H4 (cell line): ENCODE measurements at regions not wholly inside any gene's neighbourhood (a gene's known extent, or its start where the extent isn't known, plus 50 kb on each side); places are given as distances from the start of the nearest gene placed in this dataset.

Source experiments
- DNase-seq: peaks from one replicate; pipeline ENCODE4 v3.0.0-alpha.2; 2015; ENCODE audit warnings: low spot score

DNA sequence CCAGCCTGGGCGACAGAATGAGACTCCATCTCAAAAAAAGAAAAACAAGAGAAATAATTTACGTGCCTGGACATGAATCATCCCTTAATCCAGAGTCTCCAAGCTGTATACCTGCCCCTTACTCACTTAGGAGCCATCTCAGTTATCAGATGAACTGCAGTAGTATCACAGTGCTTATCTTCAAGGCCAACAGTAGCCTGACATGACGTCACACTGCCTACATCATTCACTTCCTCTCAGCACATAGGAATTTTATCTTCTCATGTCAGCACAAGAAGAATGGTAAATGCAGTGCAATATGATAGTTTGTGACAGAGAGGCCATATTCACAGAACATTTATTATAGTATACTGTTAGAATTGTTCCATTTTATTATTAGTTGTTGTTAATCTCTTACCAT lies 216.6 kb downstream of the SS18 start:
- DNase-seq, result no peak

DNA sequence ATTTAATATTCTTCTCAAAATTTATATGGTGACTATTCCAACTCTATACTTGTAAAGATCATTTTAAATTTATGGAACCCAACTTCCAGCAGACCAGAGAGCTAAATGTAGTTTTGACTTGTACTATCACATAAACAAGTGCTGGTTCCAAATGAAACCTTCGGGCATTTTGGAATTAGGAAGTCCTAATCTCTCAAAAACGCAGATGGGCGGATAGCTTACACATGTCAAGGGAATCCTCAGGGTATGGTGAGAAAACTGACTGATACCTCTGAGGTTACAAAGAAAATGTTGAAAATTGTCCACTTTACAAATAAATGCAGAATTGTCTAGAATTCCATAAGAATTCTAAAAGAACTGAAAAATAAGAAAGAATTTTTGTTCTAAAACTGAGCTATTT lies 224.1 kb downstream of the SS18 start:
- DNase-seq, result no peak

DNA sequence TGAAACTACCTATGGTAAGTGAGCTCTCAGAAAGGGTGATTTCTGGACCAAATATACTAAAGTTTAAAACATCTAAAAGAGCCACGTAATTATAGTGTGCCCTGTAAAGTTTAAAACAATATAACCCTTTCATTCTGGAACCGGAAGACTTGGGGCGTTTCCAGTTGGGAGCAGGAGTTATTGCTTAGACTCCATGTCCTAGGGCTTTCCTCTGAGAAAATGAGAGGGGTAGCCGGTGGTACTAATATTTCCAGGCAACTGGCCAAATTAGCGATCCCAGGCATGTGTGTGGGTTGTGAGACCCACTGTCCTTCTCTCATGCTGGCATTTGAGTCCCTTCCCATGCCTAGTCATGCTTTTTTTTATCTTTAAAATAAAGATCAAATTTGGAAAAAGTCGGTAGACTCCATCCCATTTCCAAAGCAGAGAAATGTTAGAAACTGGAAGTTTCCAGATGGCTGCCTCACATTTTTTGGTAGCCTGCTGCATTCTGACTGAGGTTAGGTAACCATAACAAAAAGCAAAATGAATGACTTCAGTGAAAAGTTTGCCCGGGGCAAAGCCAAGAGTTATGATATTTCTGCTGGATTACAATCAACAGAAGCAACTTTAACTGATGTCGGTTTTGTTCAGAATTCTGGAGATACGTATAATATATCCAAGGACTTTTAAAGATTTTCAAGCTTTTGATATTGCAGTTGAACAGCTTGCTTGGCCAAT lies 227.4 kb downstream of the SS18 start:
- DNase-seq, result peak; percentile 21

DNA sequence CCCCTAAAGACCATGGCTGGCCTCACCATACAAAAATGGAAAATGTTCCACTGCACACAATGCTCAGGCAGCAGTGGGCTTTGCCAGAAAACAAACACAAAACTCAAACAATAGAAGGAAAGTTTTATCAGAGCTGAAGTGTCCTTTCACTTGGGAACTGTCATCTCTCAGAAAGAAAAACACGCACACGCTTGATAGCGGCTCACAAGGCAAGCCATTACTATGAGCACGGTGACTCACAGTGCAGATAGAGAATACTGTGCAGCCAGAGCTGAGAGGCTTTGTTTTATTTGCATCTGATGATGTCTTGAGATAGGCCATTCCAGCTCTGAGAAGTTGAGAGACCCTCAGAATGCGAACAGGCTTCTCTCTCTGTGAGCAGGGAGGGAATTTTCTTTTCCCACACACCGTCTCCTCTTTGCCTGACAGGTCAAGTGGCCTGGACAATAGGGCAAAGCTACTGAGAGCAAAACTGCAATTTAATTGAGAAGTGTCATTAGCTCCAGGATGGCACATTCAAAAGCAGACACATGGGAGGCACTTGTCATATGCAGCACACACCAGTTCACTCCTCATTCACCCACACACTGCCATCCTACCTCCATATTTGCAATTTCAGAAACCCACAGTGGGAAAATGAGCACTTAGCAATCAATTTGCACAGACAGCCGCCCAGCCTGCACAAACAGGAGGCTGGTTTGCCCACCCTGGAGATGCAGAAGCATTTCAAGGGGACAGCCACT lies 236.6 kb downstream of the SS18 start:
- no peak for DNase-seq

DNA sequence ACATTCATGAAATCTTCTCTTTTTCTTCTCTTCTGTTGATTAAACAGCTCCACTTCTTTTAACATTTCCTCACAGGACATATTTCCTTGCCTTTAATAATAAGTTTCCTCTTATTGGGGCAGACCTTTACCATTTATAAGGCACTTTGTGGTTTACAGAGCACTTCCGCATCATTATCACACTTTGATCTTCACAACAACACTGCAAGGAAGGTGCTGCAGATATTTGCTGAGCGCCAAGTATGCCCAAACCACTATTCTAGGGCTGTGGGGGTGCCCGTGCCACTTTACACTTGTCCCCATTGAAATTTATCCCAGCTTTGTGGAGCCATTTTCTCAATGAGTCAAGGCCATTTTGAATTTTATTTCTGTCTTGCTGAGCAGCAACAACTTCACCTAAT lies 246.6 kb downstream of the SS18 start:
- no peak for DNase-seq

DNA sequence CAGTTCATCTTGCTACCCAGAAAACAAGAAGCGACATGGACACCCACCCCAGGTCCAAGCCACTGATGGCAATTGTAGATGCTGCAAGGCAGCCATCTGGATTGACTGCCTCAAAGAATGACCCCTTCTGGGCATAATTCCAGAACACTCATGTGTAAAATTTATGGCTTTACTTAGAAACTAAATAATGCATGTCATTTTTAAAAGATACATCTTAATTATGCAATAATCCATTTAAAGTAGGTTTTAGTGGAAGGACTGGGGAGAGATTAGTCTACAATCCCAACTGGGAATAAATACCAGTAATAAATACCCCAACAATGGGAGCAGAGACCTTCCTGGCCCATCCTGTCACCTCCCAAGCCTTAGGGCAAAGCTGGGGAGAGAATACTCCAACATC lies 247.7 kb downstream of the SS18 start:
- DNase-seq, result no peak

DNA sequence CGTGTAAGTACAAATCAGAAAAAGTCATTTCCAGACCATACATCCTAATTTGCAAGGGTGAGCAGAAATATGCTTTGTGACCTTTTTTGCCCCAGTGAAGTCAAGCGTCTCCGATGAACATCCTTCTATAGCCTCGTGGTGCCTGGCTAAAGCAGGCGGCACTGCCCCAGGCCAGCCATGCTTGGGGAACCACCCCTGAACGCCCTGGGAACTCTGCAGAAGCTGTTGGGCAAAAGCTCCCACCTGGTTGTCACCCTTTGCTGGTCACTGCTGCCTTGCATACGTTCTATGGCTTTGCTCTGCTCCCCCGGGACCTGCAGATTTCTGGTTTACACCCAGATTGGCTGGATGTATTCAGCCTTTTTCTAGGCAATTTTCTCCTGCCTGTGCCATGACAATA lies 256.4 kb downstream of the SS18 start:
- no peak for DNase-seq

DNA sequence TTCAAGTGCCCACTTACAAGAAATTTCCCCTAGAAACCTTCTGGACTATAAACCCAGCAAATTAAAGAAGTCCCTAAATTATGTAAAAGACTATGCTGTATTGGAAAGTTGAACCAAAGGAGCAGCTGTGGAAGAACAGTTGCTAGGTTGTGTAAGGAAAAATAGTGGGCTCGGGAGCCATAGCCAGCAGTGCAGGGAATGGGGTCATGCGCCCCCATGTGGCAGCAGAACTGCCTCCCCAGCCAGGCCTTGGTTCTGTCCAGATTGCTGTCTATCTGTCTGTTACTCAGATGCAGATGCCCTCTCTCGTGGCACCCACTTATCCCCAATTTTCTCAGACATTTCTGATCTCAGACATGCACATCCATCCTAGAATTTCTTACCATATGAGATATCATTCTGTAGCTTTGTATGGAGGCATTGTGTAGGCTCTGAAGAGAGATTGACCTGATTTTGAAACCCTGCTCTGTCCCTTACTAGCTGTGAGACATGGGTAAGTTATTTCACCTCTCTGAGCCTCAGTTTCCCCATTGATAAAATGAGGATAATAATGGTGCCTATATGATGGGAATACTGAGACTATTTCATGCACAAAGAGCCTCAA lies 258.3 kb downstream of the SS18 start:
- peak; percentile 55 for DNase-seq

DNA sequence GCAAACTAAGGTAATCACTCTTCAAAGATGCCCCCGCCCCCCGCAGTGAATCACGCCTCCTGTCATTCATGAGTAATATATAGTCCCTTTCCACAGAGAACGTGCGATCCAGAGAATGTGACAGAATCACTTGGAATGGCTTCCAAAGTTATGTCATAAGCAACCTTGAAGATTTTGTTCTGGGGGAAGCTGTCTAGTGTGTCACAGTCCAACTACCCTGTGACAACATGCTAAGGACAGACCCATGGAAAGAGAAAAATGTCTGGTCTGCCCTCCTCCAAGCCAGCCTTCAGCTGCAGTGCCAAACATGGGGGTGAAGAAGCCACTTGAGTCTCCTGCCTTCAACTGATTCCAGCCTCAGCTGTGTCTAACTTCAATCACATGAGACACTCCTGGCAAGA lies 259.1 kb downstream of the SS18 start:
- no peak for DNase-seq

DNA sequence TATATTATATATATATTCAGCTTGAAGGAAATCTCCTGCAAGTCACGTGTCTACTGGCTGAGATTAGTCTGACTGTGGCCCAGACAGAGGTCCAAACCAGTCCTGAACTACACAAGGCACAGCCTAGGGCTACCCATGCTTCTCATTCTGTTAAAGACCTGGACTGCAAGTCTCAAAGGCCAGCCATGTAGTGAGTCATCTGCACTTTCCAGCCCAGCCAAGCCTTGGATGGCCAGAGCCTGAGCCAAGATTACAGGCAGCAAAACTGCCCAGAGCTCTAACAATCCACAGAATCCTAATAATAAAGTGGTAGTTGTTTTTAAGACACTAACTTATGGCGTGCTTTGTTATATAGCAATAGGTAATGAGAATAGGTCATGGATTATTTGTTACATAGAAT lies 259.6 kb downstream of the SS18 start:
- DNase-seq, result peak; percentile 14

DNA sequence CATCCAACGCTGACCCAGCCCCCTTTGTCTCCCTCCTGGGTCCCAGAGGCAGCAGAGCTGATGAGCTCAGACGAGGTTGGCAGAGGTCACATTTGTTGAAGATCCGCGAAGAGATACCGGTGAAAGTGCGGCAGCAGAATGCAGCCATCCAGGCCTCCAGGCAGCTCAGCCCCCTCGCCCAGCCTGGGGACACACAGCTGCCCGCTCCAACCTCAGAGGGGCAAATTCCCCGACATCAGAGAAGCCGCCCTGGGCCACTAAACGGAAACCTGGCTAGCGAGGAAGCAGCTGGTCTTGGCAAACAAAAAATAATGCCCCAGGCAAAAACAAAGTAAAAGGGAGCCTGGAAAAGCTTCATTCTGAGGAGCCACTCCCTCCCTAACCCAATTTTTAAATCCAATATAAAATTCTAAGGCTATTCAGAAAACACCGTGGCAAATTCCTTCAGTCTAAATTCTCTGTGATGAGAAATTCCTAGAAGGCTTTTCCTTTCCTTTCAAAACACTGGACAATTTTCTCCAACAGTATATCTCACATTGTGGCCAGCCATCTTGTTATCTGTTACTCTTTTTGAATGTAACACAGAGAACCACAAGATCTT lies 262.4 kb downstream of the SS18 start:
- DNase-seq, result peak; percentile 37

DNA sequence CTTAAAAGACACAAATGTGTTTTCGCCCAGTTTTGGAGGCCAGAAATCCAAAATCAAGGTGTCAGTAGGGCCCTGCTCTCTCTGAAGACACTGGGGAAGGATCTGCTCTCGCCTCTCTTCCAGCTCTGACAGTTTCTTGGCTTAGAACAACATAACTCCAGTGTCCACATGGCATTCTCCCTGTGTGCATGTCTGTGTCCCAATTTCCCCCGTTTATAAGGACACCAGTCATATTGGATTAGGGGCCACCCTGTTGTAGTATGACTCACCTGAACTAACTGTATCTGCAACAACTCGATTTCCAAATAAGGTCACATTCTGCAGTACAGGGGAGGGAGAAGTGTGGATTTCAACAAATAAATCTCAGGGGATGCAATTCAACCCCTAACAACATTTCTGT lies 263.2 kb downstream of the SS18 start:
- DNase-seq, result peak; percentile 60

DNA sequence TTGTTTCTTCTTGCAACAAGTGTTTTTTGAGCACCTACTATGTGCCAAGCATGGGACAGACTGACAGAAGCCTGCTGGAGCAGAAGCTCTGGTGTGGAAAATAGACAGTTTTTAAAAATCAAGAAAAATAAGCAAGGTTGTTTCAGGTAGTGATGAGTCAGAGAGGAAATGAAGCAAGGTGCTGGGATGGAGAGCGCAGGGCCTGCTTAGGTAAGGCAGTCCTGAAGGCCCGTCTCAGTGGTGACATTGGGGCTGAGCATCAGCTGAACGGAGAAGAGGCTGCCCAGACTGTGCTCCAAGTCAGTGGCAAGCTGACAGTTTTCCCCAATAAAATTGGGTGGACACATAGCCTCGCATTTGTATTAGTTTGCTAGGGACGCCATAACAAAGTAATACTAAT lies 263.6 kb downstream of the SS18 start:
- DNase-seq, result no peak

DNA sequence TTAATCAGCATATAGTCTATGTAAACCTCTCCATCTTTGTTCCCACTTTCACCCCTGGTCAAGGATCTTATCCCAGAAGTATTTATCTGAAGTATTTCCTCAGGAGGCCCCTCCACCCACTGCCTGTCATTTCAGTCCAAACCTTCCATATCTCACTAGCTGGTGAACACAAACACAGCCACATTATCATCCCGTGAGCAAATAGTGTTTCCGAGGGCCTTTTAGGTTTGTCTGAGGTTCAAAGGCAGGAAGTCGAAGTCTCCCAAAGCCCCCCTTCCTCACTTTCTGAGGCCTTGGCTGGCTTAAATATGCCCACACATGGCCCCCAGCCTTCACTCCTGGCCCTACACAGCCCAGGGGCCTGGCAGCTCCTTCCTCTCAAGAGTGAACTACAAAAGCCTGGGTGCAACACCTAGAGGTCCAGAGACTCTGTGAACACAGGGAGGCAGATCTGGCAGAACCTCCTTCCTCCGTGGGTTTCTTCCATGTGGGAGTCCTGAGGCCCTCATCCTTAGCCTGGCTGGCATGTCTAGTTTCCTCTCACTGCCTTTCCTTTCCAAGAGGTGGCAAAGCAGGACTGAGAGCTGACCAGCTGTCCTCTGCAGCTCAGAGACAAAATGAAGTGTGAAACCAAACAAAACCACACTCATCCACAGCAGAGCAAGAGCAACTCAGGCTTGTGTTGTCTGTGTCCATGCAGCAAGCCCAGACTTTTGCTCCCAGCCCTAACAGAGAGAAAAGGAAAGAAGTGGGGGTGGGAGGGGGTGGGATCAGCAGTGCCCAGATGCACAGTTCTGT lies 264.2 kb downstream of the SS18 start:
- DNase-seq, result no peak

DNA sequence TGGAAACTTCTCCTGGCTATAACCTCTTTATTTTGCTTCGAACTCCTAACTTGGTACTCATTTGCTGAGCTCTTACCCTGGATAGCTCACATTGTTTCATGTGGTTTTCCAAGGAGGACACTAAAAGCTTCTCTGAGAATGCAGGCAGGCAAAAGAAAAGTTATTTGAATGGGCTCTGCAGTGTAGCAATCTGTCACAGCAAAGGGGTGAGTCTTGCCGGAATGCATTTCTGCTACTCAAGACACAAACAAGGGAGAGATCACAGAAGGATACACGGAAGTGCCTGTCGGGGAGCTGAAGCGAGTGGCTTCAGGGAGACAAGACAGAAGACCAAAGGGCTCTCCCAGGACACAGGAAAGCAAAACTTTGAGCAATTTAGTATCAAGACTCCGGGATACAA lies 265.4 kb downstream of the SS18 start:
- DNase-seq, result no peak

DNA sequence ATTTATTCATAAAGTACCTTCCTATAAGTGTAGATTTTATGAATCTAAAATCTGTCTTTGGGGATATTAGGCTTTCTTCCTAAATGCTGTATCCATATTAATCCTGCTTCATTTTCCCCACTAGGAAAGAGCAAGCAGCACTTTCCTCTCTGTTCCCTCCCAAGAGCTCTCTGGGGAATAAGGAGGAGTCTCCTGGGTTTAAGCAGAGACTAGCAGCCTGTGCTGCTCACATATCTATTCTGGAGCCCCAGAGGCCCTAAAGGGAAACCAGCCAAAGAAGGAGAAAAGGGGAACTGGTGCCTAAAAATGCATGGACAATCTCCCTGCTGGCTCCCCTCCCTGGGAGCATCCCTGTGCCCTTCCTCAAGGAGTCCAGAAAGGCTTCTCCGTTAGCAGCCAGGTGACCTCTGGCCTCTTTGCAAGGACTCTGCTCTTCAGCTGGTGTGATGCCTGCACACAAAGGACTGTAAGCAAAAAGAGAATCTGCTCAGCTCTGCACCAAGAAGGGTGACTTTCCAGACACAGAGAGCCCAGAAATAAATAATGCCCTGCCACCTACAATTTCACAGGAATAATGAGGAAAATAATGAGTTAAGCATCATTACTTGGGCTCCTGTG lies 270.6 kb downstream of the SS18 start:
- DNase-seq, result no peak

DNA sequence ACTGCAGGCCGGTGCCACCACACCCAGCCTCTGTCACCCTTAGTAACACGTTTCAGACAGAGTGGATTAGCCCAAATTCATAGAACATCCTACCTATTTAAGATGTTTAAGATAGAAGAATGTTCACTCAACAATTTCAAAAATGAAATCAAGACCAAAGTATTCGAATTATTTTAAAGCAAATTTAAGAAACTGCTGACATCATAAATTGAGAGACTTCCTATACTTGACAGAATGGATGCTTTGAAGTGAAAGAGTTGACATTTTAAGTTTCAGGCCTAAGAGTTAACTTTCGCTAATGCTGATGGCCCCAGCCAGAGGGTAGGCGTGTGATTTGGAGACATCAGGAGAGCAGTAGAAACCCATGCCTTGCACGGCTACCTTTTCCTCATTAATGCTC lies 271.9 kb downstream of the SS18 start:
- no peak for DNase-seq

DNA sequence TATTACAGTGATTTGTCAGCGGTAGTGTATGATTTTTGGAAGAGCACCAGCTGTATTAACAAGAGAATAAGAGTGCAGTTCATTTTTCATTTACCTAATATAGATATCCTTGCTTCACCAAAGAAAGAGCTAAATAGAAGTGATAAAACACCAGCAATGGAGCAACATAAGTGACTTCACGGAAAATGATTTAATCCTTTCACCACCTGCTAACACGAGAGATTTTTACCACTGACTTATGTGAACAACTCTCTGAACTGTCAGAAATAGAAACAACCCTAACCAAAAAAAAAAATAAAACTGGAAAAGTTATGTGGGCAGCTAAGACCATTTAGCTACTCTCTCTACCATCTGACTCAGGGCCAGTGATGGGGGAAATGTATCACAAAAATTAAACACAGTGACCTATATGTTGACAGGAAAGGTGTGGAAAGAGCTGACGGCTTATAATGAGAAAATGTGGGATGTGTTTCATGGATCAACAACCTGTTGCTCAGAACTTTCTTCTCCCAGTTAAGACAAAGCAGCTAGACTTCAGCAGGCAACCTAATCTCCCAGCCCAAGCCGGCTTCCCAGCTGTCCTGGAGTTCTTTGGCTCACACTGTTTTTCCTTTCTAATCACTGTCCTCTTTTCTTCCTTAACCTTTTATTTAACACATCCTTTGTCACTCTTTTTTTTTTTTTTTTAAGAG lies 272.7 kb downstream of the SS18 start:
- DNase-seq, result no peak

DNA sequence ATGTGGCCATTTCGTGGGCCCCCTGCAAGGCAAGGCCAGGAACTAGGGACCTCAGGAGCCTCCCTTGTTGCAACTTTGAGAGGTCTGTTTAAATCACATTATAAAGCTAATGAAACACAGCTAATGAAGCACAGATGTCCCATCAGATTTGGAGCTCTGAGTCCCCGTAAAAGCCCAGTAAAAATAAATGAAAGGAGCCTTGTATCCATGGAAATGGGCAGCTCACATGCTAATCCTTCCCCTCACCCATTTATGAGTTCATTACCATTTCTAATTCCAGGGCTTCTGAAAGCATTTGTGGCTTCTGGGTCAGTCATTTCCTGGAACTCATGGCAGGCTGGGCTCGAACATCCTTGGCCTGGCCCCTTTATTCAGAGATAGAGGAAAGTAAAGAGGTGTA lies 274.8 kb downstream of the SS18 start:
- DNase-seq, result no peak

DNA sequence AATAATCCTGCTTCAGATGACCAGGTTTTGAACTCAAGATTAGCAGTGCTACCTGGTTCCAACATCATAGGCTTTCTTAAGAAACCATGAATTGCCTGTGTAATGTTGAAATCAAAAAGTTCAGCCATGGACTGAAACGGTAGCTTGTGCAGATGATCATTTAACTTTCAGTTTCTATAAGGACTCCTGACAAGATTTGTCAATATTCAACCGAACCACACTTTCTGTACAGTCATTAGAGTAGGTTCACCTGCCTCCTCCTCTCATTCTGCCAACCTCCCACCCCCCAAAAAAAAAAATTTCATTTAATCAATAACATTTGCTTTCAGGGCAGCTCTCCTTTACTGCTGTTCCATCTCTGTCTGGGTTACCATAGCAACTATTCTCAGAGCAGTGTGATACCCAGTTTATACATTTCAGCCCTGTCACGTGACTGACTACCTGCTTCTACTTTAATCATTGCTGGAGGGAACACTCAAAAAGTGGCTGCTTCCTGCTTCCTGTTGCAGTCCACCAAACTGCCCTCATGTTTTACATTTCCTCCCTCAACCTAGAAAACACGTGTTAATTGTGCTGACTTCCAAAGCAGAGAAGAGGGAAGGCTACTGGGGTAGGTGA lies 275.5 kb downstream of the SS18 start:
- DNase-seq, result no peak

DNA sequence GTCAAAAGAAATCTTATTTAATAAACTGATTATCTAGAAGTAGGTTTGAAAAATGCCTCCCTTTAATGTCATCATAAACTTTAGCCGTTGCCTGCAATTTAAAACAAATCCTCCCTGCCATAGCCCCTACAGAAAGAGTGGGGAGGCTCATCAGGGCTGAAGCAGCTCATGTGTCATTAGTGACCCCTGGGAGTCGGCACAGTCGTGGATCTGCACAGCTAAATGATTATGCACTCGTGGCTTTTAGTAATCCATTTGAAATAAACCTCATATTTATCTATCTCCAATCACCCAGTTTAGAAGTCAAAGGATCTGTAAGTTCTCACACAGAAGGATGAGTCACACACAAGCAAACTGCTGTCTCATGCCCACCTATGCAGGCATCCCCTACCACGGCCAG lies 277.3 kb downstream of the SS18 start:
- no peak for DNase-seq
